ENCODE measurements at regions not wholly inside any gene's neighbourhood (a gene's known extent, or its start where the extent isn't known, plus 50 kb on each side); places are given as distances from the start of the nearest gene placed in this dataset.
A peak's percentile ranks its signal among the peaks of the same experiment; 100 is the strongest.
"Not testable (repeated sequence)": the region's sequence is repeated elsewhere in the genome, so short reads cannot be mapped to it uniquely, and the experiment has no call there.

- DNase-seq (ENCODE audit: low spot score) = no peak
Measured at GRCh38 chr7:66539902-66540375, 88.7 kb upstream of the KCTD7 start.

- no peak for DNase-seq (ENCODE audit: low spot score)
Measured at GRCh38 chr7:66542049-66542448, 86.6 kb upstream of the KCTD7 start.

GRCh38 chr7:66542528-66543269 lies 86.0 kb upstream of the KCTD7 start:
- DNase-seq (ENCODE audit: low spot score) = no peak

- DNase-seq (ENCODE audit: low spot score) = no peak
Measured at GRCh38 chr7:66549466-66549865, 79.2 kb upstream of the KCTD7 start.

GRCh38 chr7:66553001-66553400 lies 75.7 kb upstream of the KCTD7 start:
- no peak for DNase-seq (ENCODE audit: low spot score)

GRCh38 chr7:66553675-66554074 lies 75.0 kb upstream of the KCTD7 start:
- DNase-seq (ENCODE audit: low spot score) = not testable (repeated sequence)

GRCh38 chr7:66554291-66554690 lies 74.4 kb upstream of the KCTD7 start:
- DNase-seq (ENCODE audit: low spot score) = not testable (repeated sequence)

- DNase-seq (ENCODE audit: low spot score) = not testable (repeated sequence)
Measured at GRCh38 chr7:66554842-66555430, 73.7 kb upstream of the KCTD7 start.

- no peak for DNase-seq (ENCODE audit: low spot score)
Measured at GRCh38 chr7:66556177-66556548, 72.5 kb upstream of the KCTD7 start.

GRCh38 chr7:66556549-66557213 lies 72.0 kb upstream of the KCTD7 start:
- no peak for DNase-seq (ENCODE audit: low spot score)

- peak; percentile 73 for DNase-seq (ENCODE audit: low spot score)
Measured at GRCh38 chr7:66557214-66558200, 71.2 kb upstream of the KCTD7 start.

- DNase-seq (ENCODE audit: low spot score) = no peak
Measured at GRCh38 chr7:66558201-66558641, 70.5 kb upstream of the KCTD7 start.

GRCh38 chr7:66558660-66559465 lies 69.8 kb upstream of the KCTD7 start:
- peak; percentile 25 for DNase-seq (ENCODE audit: low spot score)

- DNase-seq (ENCODE audit: low spot score) = peak; percentile 43
Measured at GRCh38 chr7:66564045-66564444, 64.6 kb upstream of the KCTD7 start.

GRCh38 chr7:66570179-66570578 lies 58.5 kb upstream of the KCTD7 start:
- DNase-seq (ENCODE audit: low spot score) = not testable (repeated sequence)

- no peak for DNase-seq (ENCODE audit: low spot score)
Measured at GRCh38 chr7:66571568-66571967, 57.1 kb upstream of the KCTD7 start.

GRCh38 chr7:66573782-66574495 lies 54.7 kb upstream of the KCTD7 start:
- not testable (repeated sequence) for DNase-seq (ENCODE audit: low spot score)

GRCh38 chr7:66574768-66575167 lies 53.9 kb upstream of the KCTD7 start:
- not testable (repeated sequence) for DNase-seq (ENCODE audit: low spot score)

- no peak for DNase-seq (ENCODE audit: low spot score)
Measured at GRCh38 chr7:66575398-66575797, 53.3 kb upstream of the KCTD7 start.

GRCh38 chr7:66576646-66577045 lies 52.0 kb upstream of the KCTD7 start:
- DNase-seq (ENCODE audit: low spot score) = no peak
